K562 (cell line): ENCODE measurements at regions not wholly inside any gene's neighbourhood (a gene's known extent, or its start where the extent isn't known, plus 50 kb on each side); places are given as distances from the start of the nearest gene placed in this dataset.

Experiments used
- ATAC-seq: fragments of 200-7000 bp; cut with Tn5 transposase; 3 replicates; pipeline ENCODE4 v1.9.1; 2020; ENCODE audit warnings: moderate library complexity
- BruUV-seq: library from RNA; stranded (reverse); fragments of 400-500 nt; replicated peaks from 2 replicates; lab custom pipeline; 2021; lab: Mats Ljungman, UMichigan
- CTCF ChIA-PET: fragments of 300-600 bp; formaldehyde crosslinking; extraction: SDS; loops from one replicate; lab custom pipeline; 2021; ENCODE audit warnings: low intra/inter-chr PET ratio; lab: Yijun Ruan, JAX
- POLR2A ChIA-PET: fragments of 300-600, 350-650 bp; sonication (Branson Sonifier 250); formaldehyde crosslinking; extraction: SDS; loops from one replicate; lab custom pipeline; 2021; ENCODE audit warnings: antibody characterized with exemption, inconsistent platforms; lab: Yijun Ruan, JAX
- DNase-seq, 4 experiments: peaks; one replicate each; pipeline versions ENCODE4 v3.0.0 to v3.0.0-alpha.2; 2011 to 2018; ENCODE audit warnings: low spot score in 3 of 4, mixed read lengths in 3 of 4; ENCODE audit errors: extremely low read depth in 1 of 4
- FAIRE-seq: peaks from 2 replicates; lab custom pipeline; 2011; peaks lifted over from hg19 to GRCh38; lab: Jason Lieb, UNC
- H2AFZ ChIP-seq: 2 replicates; pipeline ENCODE4 v1.6.0; 2011; ENCODE audit warnings: low read depth, low read length, control low read depth, inconsistent platforms
- H3K27ac ChIP-seq: fragments of 200-600 bp; 3 replicates; pipeline ENCODE4 v1.8.0; 2011; ENCODE audit warnings: low read depth, mild to moderate bottlenecking, control low read depth, inconsistent platforms, low read length, moderate library complexity, mixed read lengths; ENCODE audit errors: extremely low read depth
- H3K27me3 ChIP-seq, 2 experiments: fragments of 300-600 bp in 1 of 2; 2 replicates in 1 of 2; 3 replicates in 1 of 2; pipeline versions ENCODE4 v1.6.0 to v1.8.0; 2011; ENCODE audit warnings: inconsistent platforms in 2 of 2, low read length in 2 of 2, mild to moderate bottlenecking in 1 of 2, mixed read lengths in 1 of 2, moderate library complexity in 1 of 2; ENCODE audit not compliant: control insufficient read depth in 2 of 2, insufficient read depth in 2 of 2
- H3K36me3 ChIP-seq: fragments of 300-600 bp; 3 replicates; pipeline ENCODE4 v1.8.0; 2011; ENCODE audit warnings: mild to moderate bottlenecking, low read length, inconsistent platforms; ENCODE audit not compliant: control insufficient read depth, insufficient read depth
- H3K4me1 ChIP-seq, 2 experiments: fragments of 200-600 bp in 1 of 2; replicated peaks in 1 of 2; 2 replicates in 1 of 2; 3 replicates in 1 of 2; pipeline versions ENCODE4 v1.5.1 to v1.8.0; 2011; ENCODE audit warnings: inconsistent platforms in 2 of 2, low read length in 2 of 2, mild to moderate bottlenecking in 1 of 2, mixed read lengths in 1 of 2, moderate library complexity in 1 of 2; ENCODE audit not compliant: control insufficient read depth in 2 of 2, insufficient read depth in 2 of 2
- H3K4me2 ChIP-seq: 2 replicates; pipeline ENCODE4 v1.6.1; 2011; ENCODE audit warnings: low read length, control low read depth, inconsistent platforms, mixed read lengths; ENCODE audit not compliant: insufficient read depth
- H3K4me3 ChIP-seq: fragments of 200-600 bp; sonication (generic), shearing (Covaris generic); 2 replicates; pipeline ENCODE4 v1.5.1; 2016; ENCODE audit warnings: control low read depth, inconsistent platforms
- H3K79me2 ChIP-seq: fragments of 200-600 bp; 3 replicates; pipeline ENCODE4 v1.8.0; 2011; ENCODE audit warnings: low read length, inconsistent platforms; ENCODE audit not compliant: control insufficient read depth, insufficient read depth
- H3K9ac ChIP-seq, 2 experiments: 2 replicates each; pipeline versions ENCODE4 v1.6.0 to v1.6.1; 2011; ENCODE audit warnings: low read depth in 2 of 2, low read length in 2 of 2, control low read depth in 1 of 2, inconsistent platforms in 1 of 2, mild to moderate bottlenecking in 1 of 2, mixed read lengths in 1 of 2; ENCODE audit not compliant: insufficient read depth in 1 of 2
- H3K9me1 ChIP-seq: one replicate; pipeline ENCODE4 v1.6.0; 2011; ENCODE audit warnings: inconsistent platforms, mild to moderate bottlenecking, low read length, moderate library complexity; ENCODE audit not compliant: control insufficient read depth, insufficient read depth
- H3K9me3 ChIP-seq: replicated peaks from 2 replicates; pipeline ENCODE4 v1.5.1; 2011; ENCODE audit warnings: low read depth, low read length, inconsistent platforms; ENCODE audit not compliant: control insufficient read depth, insufficient read depth
- H4K20me1 ChIP-seq: replicated peaks from 2 replicates; pipeline ENCODE4 v1.6.1; 2011; ENCODE audit warnings: low read length, inconsistent platforms, mixed read lengths; ENCODE audit not compliant: control insufficient read depth, insufficient read depth
- ATF1 ChIP-seq, 2 experiments: fragments of 450-650 bp in 1 of 2; IDR thresholded peaks; 2 replicates each; pipeline ENCODE4 v1.6.1; 2016; ENCODE audit warnings: missing compliant biosample characterization in 1 of 2, missing genetic modification characterization in 1 of 2
- BCOR ChIP-seq: fragments of 450-650 bp; IDR thresholded peaks from 2 replicates; pipeline ENCODE4 v1.6.1; 2016
- CBX1 ChIP-seq: sonication (generic); IDR thresholded peaks from 2 replicates; pipeline ENCODE4 v1.6.1; 2016; ENCODE audit warnings: antibody characterized with exemption, low read depth, mild to moderate bottlenecking
- CREB3 ChIP-seq: fragments of 450-650 bp; conservative IDR thresholded peaks from 2 replicates; pipeline ENCODE4 v1.6.1; 2016; ENCODE audit warnings: missing genetic modification characterization, low read depth, mild to moderate bottlenecking, missing compliant biosample characterization, moderate library complexity
- MAZ ChIP-seq, 2 experiments: fragments of 450-650 bp in 1 of 2; sonication (generic) in 1 of 2; formaldehyde crosslinking; IDR thresholded peaks in 1 of 2; conservative IDR thresholded peaks in 1 of 2; 2 replicates each; pipeline versions ENCODE4 v1.4.0 to v1.5.0; 2020; ENCODE audit warnings: mild to moderate bottlenecking in 1 of 2, missing genetic modification reagents in 1 of 2
- NFATC3 ChIP-seq: fragments of 450-650 bp; IDR thresholded peaks from 2 replicates; pipeline ENCODE4 v1.6.1; 2017; ENCODE audit warnings: mild to moderate bottlenecking
- RFX1 ChIP-seq: fragments of 450-650 bp; IDR thresholded peaks from 2 replicates; pipeline ENCODE4 v1.6.1; 2016; ENCODE audit warnings: mild to moderate bottlenecking, moderate library complexity
- ZBTB49 ChIP-seq: sonication (generic); formaldehyde crosslinking; IDR thresholded peaks from 2 replicates; pipeline ENCODE4 v1.8.0; 2022; ENCODE audit warnings: missing genetic modification reagents, mild to moderate bottlenecking, borderline replicate concordance
- ZNF253 ChIP-seq: fragments of 250-450 bp; sonication (Bioruptor Pico); conservative IDR thresholded peaks from 2 replicates; pipeline ENCODE4 v1.6.1; 2021; ENCODE audit warnings: mild to moderate bottlenecking
- ZNF263 ChIP-seq: sonication (generic); formaldehyde crosslinking; IDR thresholded peaks from 2 replicates; pipeline ENCODE4 v1.8.0; 2022; ENCODE audit warnings: mild to moderate bottlenecking, missing genetic modification reagents, borderline replicate concordance
- WGBS: fragments of 100-300 bp; shearing (Covaris generic); methylation state at CpG from one replicate; pipeline ENCODE4 v1.1.6; 2016; ENCODE audit warnings: low coverage, mixed read lengths; ENCODE audit not compliant: insufficient coverage; ENCODE audit errors: missing lambda C conversion rate; 5-methylcytosine and 5-hydroxymethylcytosine counted together
- in situ Hi-C: fragments of 300-500 bp; cut with MboI; formaldehyde crosslinking; loops from 4 replicates; pipeline ENCODE4 v1.15.0; 2018; ENCODE audit warnings: inconsistent platforms, mixed read lengths
- intact Hi-C: fragments of 100-400 bp; cut with micrococcal nuclease; formaldehyde crosslinking; loops from 2 replicates; pipeline ENCODE4 v1.14.2; 2022
- TF ChIP-seq, protein P1 (sequence below): fragments of 250-450 bp; sonication (Bioruptor Pico); IDR thresholded peaks from 2 replicates; pipeline ENCODE4 v1.4.0; 2020; ENCODE audit warnings: mild to moderate bottlenecking, moderate library complexity
- TF ChIP-seq, protein P2 (sequence below), 3 experiments: fragments of 200-800 bp in 1 of 3; sonication (Bioruptor generic) in 1 of 3; sonication (generic) in 1 of 3; formaldehyde crosslinking in 1 of 3; IDR thresholded peaks; 2 replicates each; pipeline versions ENCODE4 v1.6.1 to v1.8.0; 2016 to 2022; ENCODE audit warnings: mild to moderate bottlenecking in 2 of 3, missing compliant biosample characterization in 2 of 3, missing genetic modification characterization in 2 of 3, missing genetic modification reagents in 1 of 3

DNA sequence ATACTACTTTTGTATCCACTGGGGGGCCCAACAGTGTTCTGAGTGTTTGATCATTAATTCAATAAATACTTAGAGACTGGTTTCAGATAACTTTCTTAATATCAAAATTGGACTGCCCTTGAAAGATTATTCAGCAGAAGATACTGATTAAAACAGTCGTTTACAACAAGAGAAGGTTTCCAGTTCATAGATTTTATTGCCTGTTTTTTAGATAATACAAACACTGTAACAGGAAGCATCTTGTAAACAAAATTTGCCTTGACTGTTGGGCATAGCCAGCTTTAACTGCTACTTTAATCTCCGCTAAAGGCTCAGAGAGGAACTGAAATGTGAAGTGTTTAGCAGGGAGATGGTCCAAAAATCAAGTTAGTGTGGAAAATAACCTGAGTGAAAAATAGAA lies 1168.7 kb upstream of the NUDT12 start:
- DNase-seq, result no peak
- H3K27me3 ChIP-seq, result no peaks in the 10 kb centered on the region
- H3K27ac ChIP-seq, result no peak overlapping the region
- H3K36me3 ChIP-seq, result no peaks in the 10 kb centered on the region
- H3K4me3 ChIP-seq, result no peak overlapping the region
- no peaks in the 10 kb centered on the region for H3K9me3 ChIP-seq
- BruUV-seq, result no TSS peak
- intact Hi-C loops, result no loop called here
- no peak for ATAC-seq
- H3K79me2 ChIP-seq, result no peaks in the 10 kb centered on the region
- H3K4me2 ChIP-seq, result no peak overlapping the region
- FAIRE-seq, result no peak
- ChIA-PET CTCF (no interaction called here), POLR2A (no interaction called here)
- no peak overlapping the region for H2AFZ ChIP-seq
- in situ Hi-C loops, result no loop called here
- 0% methylated on average over 2 of the region's 2 CpGs for WGBS
- no peaks in the 10 kb centered on the region for H3K4me1 ChIP-seq
- H3K9ac ChIP-seq, result no peak overlapping the region
- H4K20me1 ChIP-seq, result no peaks in the 10 kb centered on the region
- H3K9me1 ChIP-seq, result no peaks in the 10 kb centered on the region
- TF ChIP-seq ZNF263 (CRISPR knock-in tag) (no peak), ZNF253 (no peak), ATF1 (CRISPR knock-in tag; IDR thresholded peaks at IDR 0.05) (no peak), ATF1 (tag; IDR thresholded peaks at IDR 0.05) (no peak), CBX1 (no peak), NFATC3 (no peak), BCOR (no peak), CREB3 (no peak), RFX1 (no peak), ZBTB49 (CRISPR knock-in tag) (no peak), MAZ (CRISPR knock-in tag; conservative IDR thresholded peaks at IDR 0.05 in 1 of 2, IDR thresholded peaks at IDR 0.05 in 1 of 2) (no peak)
- TF ChIP-seq, protein P1, sequence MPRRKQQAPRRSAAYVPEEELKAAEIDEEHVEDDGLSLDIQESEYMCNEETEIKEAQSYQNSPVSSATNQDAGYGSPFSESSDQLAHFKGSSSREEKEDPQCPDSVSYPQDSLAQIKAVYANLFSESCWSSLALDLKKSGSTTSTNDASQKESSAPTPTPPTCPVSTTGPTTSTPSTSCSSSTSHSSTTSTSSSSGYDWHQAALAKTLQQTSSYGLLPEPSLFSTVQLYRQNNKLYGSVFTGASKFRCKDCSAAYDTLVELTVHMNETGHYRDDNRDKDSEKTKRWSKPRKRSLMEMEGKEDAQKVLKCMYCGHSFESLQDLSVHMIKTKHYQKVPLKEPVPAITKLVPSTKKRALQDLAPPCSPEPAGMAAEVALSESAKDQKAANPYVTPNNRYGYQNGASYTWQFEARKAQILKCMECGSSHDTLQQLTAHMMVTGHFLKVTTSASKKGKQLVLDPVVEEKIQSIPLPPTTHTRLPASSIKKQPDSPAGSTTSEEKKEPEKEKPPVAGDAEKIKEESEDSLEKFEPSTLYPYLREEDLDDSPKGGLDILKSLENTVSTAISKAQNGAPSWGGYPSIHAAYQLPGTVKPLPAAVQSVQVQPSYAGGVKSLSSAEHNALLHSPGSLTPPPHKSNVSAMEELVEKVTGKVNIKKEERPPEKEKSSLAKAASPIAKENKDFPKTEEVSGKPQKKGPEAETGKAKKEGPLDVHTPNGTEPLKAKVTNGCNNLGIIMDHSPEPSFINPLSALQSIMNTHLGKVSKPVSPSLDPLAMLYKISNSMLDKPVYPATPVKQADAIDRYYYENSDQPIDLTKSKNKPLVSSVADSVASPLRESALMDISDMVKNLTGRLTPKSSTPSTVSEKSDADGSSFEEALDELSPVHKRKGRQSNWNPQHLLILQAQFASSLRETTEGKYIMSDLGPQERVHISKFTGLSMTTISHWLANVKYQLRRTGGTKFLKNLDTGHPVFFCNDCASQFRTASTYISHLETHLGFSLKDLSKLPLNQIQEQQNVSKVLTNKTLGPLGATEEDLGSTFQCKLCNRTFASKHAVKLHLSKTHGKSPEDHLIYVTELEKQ, result no peak
- TF ChIP-seq, protein P2, sequence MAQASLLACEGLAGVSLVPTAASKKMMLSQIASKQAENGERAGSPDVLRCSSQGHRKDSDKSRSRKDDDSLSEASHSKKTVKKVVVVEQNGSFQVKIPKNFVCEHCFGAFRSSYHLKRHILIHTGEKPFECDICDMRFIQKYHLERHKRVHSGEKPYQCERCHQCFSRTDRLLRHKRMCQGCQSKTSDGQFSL (CRISPR knock-in tag; IDR thresholded peaks at IDR 0.05), result no peak
- TF ChIP-seq, protein P2 (tag; IDR thresholded peaks at IDR 0.05), result no peak
